ENCODE measurements at regions not wholly inside any gene's neighbourhood (a gene's known extent, or its start where the extent isn't known, plus 50 kb on each side); places are given as distances from the start of the nearest gene placed in this dataset.

DNA sequence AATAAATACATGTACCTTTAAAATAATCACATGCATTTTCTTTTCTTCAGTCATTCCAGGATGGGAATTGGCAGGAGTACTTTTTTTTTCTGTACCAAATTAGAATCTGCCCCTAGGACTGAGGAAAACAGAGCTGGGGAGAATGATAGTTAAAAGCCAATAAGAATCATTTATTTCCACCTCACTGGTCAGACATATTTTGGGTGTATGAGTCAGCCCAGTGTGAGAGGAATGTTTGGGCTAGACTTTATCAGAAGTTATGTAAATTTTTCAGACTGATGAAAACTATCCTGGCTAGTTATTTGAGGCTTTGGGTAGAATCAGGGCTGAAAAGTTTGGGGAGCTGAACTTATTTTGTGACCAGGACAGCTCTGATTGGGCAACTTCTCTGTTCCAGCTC, 303.1 kb upstream of the NPSR1 start:
- TF ChIP-seq, protein P1, sequence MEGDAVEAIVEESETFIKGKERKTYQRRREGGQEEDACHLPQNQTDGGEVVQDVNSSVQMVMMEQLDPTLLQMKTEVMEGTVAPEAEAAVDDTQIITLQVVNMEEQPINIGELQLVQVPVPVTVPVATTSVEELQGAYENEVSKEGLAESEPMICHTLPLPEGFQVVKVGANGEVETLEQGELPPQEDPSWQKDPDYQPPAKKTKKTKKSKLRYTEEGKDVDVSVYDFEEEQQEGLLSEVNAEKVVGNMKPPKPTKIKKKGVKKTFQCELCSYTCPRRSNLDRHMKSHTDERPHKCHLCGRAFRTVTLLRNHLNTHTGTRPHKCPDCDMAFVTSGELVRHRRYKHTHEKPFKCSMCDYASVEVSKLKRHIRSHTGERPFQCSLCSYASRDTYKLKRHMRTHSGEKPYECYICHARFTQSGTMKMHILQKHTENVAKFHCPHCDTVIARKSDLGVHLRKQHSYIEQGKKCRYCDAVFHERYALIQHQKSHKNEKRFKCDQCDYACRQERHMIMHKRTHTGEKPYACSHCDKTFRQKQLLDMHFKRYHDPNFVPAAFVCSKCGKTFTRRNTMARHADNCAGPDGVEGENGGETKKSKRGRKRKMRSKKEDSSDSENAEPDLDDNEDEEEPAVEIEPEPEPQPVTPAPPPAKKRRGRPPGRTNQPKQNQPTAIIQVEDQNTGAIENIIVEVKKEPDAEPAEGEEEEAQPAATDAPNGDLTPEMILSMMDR (conservative IDR thresholded peaks at IDR 0.05; ENCODE audit: low read depth, low read length), result no peak
- TF ChIP-seq EZH2 (IDR thresholded peaks at IDR 0.05; ENCODE audit: low read length, unreplicated experiment), result no peak

Data from PC-3 (cell line).